ENCODE measurements at regions not wholly inside any gene's neighbourhood (a gene's known extent, or its start where the extent isn't known, plus 50 kb on each side); places are given as distances from the start of the nearest gene placed in this dataset.
"Not testable (repeated sequence)": the region's sequence is repeated elsewhere in the genome, so short reads cannot be mapped to it uniquely, and the experiment has no call there.

DNA sequence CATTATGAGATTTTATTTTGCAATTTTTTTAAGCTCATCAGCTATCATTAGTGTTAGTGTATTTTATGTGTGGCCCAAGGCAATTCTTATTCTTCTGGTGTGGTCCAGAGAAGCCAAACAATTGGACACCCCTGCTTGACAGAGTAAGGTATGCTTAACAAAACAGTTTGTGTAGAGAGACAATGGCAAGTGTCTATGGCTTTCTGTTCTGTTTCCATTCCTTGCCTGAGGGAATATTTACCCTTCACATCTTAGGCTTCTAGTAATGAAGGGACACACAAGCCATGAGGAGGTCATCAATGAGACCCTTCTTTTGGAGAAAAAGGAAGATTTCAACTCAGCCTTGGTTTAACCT lies 1278.4 kb upstream of the TENM4 start:
- no peak for DNase-seq

DNA sequence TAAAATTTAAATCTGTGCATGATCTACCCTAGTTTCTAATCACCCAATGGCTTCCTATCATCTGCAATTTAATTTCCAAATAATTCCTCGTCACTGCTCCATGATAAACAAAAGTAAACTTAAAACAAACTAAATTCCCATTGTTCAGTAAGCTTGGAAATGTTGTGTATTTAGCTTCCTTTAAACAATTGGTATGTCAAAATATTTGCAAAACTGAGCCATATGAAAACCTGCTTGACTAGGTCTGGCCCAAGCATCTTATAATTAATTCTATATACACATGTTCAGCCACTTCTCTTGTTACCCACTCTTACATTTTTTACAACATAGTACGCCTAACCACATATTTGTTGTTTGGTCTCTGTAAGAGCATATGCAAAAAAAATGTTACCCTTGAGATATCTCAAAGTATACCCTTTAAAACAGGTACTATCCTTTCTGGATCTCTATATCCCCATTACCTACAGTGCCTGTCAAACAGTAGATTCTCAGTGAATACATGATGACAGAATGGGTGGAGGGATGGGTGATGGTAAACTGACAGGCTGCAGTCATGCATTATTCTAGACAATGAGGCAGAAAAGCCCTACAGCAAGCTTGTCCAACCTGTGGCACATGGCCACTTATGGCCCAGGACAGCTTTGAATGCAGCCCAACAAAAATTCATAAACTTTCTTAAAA lies 1277.9 kb upstream of the TENM4 start:
- DNase-seq, result no peak

DNA sequence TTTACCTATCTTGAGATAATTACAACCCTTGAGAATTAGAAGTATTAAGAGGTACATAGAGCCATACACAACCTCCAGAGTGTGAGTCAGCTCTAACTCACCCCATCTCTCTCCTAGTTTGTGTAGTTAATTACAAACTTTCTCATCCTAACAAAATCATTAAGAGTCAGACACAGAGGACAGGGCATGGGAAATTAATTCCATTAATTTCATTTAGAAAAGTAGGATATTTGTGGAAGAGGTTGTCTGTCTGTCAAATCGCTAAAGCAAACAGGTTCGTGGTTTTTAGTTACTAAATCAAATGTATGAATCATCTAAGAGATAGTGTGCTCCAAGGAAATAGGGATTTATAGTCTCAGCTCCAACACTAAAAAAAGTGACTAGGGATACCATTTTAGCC lies 1261.4 kb upstream of the TENM4 start:
- no peak for DNase-seq

DNA sequence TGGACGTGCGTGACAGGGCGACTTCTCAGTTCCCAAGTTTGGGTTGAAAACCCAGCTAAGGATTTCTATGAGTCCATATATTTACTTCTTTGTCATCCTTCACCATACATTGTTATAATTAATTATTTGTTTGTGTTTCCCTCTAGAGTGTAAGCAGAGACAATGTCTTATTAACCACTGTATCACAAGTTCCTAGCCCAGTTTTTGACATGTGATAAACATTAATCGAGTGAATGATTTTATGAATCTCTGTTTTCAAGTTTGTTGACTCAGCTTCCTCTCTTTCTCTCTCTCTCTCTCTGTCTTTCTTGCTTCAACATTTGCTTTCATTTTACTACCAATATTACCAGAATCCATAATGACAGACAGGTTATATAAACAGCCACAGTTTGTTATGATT lies 1259.6 kb upstream of the TENM4 start:
- DNase-seq, result no peak

DNA sequence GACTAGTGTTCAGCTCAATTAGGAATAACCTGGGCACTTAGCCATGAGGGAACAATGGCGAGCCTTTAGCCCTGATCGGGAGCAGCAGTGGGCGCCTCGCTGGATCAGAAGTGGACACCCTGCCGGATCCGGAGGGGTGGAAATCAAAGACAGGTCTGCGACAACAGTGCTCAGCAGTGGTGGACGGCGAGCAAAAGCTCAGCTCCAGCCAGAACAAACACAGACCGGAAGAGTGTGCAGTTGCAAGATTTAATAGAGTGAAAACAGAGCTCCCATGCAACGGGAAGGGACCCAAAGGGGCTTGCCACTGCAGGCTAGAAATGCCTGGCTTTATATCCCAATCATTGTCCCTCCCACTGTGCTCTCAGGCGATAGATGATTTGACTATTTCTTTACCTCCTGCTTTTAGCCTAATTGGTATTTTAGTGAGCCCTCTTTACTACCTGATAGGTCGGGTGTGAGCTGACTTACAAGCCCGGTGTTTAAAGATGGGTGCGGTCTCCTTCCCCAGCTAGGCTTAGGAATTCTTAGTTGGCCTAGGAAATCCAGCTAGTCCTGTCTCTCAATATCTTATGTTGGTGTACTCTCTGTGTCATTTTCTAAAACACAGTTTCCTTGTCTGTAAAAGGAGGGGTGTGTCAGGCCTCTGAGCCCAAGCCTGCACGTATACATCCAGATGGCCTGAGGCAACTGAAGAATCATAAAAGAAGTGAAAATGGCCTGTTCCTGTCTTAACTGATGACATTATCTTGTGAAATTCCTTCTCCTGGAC lies 1258.8 kb upstream of the TENM4 start:
- not testable (repeated sequence) for DNase-seq

DNA sequence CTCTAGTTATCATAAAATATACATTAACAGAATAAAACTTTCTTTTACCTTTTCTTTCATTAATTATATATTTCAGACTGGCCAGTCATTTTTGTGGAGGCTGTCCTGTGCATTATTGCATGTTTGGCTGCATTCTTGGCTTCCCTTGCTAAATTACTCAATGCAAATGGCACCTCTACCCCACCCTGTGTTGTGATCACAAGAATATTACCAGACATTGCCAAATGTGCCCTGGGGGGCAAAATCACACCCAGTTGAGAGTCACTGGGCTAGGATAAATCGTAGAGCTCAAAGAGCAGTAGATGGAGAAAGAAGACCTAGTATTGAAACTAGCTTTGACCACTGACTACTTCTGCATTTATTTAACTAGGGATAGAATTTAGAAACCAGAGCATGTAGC lies 1257.8 kb upstream of the TENM4 start:
- no peak for DNase-seq

DNA sequence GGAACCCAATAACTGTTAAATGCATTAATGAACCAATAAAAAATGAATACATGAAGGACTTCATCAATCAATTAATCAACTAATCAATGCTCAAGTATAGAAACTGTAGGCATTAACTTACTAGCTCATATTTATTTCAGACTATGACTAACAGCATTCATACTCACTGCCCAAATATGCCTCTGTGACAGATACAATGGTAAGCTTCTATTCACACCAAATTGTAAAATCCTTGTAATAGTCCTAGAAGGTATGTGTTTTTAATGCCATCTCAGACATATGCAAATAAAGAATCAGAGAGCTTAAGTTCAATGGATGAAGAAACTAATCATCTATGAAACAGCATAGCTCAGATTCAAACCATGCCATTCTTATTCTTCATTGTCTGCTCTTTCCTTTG lies 1253.6 kb upstream of the TENM4 start:
- no peak for DNase-seq

DNA sequence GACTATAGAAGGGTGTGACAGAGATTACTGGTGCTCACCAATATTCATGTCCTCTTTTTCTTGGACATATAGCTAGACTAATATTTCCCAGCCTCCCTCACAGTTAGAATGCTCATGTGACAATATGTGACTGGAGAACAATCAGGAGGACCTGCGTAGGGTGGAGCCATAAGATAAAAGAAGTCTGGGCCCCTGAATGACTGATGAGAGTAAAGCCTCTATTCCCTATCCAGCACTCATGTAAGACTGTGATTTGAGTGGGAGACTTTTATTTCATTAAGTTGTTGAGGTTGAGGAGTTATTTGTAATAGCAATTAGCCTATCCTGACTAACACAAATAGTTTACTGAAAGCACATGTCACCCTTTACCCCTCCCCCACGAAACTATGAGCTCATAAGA lies 1247.1 kb upstream of the TENM4 start:
- no peak for DNase-seq

DNA sequence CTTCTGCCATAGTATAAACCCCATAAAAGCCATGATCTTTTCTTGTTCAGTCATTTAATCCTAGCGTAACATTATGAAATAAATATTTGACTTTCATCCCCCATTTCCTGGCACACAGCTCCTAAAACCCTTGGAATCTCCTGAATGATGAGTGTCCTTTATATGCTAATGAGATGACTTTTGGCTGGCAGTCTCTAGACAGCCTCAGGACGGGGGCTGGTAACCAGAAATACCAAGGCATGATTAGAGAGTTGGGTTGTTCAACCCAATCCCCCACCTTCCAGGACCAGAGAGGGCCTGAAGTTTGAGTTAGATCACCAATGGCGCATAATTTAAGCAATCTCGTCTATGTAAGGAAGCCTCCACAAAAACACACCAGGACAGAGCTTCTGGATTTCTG lies 1246.1 kb upstream of the TENM4 start:
- no peak for DNase-seq

DNA sequence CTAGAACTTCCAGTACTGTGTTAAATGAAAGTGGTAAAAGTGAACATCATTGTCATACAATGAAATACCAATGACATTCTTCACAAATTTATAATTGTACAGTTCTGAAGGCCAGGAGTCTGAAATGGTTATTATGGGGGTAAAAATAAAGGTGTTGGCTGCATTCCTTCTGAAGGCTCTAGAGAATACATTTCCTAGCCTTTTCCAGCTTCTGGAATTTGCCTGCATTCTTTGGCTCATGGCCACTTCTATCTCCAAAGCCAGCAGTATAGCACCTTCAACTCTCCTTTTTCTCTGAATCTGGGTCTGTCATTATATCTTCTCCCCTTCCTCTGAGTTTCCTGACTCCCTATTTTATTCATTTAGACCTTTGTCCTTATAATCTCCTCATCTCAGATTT lies 1232.7 kb upstream of the TENM4 start:
- no peak for DNase-seq

DNA sequence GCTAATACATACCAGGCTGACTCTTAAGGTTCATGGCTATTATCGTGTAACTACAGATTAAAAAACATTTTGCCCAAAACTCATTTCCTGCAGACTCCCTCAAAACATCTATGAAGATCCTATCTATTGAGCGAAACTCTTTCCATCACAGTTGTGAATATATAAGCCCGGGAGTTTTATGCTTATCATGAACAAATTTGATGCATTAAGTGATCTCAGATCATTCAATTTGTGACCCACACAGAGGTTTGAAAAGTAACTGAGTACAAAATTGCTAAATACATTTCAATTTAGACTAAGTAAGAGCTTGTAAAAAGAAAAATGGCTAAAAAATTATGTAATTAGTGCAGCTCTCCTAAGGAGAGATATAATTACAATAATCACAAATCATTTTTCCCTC lies 1228.8 kb upstream of the TENM4 start:
- DNase-seq, result no peak

DNA sequence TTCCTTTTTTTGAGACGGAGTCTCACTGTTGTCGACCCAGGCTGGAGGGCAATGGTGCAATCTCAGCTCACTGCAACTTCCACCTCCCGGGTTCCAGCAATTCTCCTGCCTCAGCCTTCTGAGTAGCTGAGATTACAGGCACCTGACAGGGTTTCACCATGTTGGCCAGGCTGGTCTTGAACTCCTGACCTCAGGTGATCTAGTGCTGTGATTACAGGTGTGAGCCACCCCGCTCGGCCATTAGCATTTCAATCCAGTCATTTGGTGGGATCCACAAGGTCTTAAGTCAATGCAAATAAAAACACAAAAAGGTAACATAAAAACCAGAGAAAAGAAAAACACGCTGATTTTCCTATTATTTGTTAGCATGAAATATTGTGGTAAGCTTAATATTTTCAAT lies 1227.2 kb upstream of the TENM4 start:
- no peak for DNase-seq

DNA sequence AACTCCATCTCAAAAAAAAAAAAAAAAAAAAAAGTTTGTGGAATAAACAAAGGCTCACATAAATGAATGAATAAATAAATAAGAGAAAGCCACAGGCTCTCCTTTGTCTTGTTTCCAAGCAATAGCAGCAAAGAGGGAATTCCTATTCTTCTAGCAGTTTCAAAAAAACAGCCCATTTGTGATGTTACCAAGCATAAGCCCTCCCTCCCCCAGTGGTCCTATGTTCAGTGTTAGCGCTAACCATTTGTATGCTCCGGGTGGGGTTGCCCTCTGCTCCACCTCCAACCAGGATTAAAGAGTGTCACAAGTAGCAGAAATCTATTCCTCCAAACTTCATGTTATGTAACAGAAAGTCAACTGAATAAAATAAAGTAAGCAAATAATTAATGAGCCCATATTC lies 1215.0 kb upstream of the TENM4 start:
- no peak for DNase-seq

DNA sequence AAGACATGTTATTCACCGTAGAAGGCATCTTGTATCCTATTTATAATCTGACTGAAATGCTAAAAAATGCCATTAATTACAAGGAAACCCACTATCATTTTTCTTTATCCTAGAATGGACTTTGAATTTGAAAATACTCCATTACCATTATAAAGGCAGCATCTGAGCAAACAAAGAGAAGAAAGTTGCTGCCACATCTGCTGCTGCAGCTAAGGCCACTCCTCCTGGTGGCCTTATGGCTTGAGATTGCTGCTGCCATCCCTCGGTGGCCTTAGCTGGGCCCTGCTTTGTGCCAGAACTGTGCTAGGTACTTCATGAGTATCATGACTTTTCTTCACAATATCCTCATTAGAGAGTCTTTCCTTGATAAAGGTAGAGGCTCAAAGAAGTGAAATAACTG lies 1210.1 kb upstream of the TENM4 start:
- no peak for DNase-seq

DNA sequence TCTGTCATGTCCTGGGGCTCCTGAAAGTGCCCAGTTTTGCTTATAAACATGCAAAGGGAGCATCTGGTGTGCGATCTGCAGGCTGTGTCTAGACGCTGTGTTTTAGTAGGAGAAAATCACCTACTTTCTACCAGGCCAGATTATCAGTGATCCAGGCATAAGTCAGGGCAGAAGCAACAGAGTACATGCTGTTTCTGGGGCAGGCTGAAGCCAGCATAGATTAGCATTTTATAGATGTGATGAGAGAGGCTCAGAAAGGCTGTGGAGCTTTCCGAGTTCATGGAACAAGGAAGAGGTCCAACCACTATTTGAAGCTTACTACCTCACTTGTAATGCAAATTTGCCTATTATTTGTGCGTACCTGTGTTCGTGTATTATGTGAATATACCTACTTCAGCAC lies 1208.4 kb upstream of the TENM4 start:
- DNase-seq, result no peak

DNA sequence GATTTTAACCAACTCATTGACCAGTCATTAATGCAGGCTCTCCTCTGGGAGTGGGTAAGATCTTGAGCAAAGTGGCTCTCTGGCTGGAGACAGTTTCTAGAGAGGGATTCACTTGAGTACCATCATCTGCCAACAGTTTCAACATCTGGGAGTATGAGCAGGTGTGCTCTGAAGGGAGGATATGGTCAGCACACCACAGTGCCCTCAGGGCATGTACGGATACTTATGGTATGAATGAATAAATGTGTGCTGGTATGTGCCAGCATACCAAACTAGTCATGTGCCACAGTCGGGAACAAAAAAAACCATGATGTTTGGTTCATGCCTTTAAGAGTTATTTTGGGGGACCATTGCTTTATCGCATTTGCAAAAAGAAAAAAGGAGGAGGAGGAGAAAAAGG lies 1197.5 kb upstream of the TENM4 start:
- DNase-seq, result no peak

DNA sequence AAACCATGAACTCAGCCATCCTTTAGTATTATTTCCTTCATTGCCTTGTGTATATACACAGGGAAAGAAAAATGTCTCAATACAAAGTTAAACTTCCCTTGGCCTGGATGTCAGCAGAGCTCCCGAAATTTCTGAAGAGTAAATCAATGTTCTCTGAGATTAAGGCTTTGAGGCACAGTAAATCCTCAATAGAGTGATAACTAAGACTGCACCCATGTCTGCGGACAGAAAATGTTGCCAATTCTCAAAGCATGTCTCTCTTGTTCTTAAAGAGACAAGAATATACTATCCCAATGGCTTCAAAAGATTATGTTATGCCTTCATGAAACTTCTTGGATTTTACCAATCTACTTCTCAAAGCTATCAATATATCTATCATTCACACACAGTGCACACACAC lies 1196.7 kb upstream of the TENM4 start:
- no peak for DNase-seq

DNA sequence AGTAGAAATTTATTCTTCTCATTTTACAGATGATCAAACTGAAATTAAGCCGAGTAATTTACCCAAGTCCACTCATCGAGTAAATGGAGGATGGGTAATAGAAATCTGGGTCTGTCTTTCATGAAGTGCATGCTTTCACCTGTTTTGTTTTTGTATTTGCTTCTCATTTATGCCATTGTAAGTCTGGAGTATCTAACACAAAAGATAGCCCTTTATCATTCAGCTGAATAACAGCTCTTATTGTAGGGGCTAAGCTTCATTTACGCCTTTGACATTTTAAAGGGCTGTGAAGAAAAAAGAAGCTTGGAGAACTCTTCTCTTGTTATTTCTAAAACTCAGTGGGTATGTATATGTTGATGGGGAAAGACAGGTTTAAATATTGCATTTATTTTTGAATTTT lies 1196.2 kb upstream of the TENM4 start:
- DNase-seq, result no peak

DNA sequence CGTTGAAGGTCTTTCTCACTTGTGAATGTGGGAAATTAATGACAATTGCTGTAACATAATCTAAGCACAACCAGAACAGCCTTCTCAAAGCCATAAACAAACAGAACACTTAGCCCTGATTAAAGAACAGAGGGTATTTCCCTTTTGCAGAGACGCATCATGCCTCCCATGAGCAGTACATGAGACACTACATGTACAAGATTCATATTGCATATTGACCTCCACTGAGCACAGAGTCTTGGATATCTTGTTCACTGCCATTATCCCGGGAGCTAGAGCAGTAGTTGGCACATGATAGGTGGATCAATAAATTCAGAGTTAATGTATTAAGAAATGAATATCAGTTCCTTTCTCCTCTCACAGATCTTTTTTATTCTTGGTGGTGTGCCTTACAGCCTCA lies 1194.3 kb upstream of the TENM4 start:
- DNase-seq, result no peak

DNA sequence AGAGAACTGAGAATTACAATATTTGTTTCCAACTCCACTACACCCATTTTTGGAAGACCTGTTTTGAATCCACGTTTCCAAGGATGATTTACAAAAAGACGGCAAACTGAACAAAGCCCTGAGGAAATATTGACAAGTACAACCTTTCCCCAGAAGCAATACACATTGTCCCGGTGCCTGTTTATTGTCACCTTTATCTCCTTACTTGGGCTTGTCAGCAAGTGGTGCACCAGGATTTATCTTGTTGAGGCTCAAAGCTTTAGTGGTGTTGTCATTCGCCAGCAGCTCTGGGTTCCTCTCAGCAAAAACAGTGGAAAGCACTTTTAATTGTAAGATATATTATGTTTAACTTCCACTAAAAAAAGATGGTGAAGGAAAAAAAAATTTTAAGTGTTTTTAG lies 1191.9 kb upstream of the TENM4 start:
- no peak for DNase-seq

DNA sequence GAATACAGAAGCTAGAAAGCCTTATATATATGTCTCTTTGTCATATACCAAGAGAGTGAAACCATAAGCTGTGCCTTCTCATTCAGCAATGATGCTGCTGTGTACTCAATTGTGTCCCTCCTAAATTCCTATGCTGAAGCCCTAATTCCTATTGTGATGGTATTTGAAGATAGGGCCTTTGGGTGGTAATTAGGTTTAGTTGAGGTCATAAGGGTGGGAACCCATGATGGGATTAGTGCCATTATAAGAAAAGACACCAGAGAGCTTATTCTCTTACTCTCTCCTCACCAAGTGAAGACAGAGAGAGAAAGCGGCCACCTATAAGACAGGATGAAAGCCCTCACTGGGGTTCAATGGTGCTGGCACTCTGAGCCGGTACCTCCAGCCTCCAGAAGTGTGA lies 1191.3 kb upstream of the TENM4 start:
- DNase-seq, result no peak

DNA sequence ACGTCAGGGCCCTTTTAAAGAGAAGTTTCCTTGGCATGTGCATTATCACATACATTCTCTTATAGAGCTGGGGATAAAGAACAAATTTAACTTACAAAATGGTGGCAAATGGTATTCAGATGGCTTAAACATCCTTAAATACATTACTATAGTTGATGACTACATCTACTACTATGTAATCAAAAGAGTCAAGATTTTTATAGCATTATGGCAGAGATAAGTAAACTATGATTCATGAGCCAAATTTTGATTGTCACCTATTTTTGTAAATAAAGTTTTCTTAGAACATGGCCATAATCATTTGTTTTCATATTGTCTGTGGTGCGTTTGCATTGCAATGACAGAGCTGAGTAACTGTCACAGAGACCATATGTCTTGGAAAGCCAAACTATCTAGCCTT lies 1188.6 kb upstream of the TENM4 start:
- no peak for DNase-seq

DNA sequence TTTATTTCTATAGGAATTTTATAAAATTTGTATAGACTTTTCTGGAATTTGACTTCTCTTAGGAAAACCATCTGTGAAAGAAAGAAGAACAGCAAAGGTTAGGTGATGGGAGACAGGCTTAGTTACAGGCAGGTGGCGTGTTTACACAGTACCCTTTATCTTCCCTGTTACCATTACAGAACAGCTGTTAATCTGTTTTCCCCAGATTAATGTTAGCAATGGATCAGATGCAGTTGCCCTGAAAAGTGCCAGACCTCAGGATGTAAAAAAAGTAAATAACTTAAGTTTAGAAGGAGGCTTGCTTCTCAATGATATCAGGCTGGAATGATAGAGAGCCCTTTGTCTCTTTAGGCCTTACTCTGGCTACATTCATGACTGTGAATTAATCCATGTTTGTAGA lies 1186.5 kb upstream of the TENM4 start:
- DNase-seq, result no peak

DNA sequence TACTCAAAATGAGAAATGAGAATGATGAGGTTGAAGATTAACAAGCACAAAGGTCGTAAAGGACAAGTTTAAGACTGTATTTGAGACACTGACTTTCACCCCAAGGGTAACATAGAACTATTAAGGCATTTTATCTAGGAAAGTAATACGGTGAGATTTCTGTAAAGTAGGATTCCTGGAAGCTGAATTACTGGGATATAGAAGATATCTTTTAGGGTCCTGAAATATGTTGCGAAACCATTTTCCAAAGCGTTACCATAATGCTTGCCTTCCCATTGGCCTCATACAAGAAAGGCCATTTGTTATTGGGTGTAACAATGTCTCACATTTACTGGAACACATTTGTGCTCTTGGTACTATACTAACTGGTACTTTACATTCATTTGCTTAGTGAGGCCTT lies 1185.9 kb upstream of the TENM4 start:
- DNase-seq, result no peak

DNA sequence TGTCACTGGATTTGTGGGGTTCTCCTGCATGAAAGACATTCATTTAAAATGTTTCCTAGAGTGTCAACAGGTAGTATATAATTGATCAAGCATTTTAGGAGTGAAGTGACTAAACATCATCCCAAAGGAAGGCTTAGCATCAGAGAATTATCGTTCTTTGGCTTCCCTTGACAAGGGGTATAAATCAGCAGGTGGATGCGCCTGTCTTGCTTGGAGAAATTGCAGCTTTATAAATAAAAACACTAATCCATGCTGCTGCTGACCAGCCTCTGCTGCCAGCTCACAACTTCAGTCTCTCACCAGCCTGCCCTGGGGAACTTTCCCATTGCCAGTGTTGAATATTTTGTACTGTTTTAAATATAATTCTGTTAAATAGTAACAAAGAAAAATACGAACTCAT lies 1184.7 kb upstream of the TENM4 start:
- no peak for DNase-seq
